ENCODE measurements at regions not wholly inside any gene's neighbourhood (a gene's known extent, or its start where the extent isn't known, plus 50 kb on each side); places are given as distances from the start of the nearest gene placed in this dataset.

DNA sequence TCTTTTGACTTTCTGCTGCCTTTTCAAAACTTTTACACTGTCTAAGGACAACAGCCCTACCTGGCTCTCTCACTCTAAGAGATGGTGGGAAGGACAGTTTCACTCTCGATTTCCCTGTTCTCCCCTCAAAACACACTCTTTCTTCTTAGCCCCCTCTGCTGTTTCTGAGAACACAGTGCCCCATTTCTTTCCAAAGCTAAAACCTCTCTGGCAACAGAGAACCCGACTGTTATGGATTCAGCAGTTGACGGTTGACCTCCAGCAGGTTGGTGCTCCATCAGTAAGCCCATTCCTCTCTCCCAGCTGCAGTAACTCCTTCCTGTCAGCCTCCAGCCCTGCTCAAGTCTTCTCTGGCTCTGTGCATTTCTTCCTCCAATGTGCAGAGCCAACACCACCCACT is 88.2 kb upstream of the ABCD3 start:
- WGBS, 2 donors: 36 to 61% methylated on average over 3 of the region's 3 CpGs
- intact Hi-C loops (cut with DNase I; ENCODE audit: low total_unique reads): no loop called here
- no peak for TF ChIP-seq CTCF (IDR thresholded peaks at IDR 0.05)
- TF ChIP-seq POLR2A (IDR thresholded peaks at IDR 0.05): no peak
- DNase-seq (ENCODE audit: low spot score in 2 of 2): no peak
- no peak overlapping the region for H3K4me3 ChIP-seq (ENCODE audit: low read depth, poor library complexity, severe bottlenecking)

- no peak for TF ChIP-seq POLR2A (IDR thresholded peaks at IDR 0.05)
- no peak for TF ChIP-seq CTCF (IDR thresholded peaks at IDR 0.05)
- intact Hi-C loops (cut with DNase I; ENCODE audit: low total_unique reads): no loop called here
- no peak overlapping the region for H3K4me3 ChIP-seq (ENCODE audit: low read depth, poor library complexity, severe bottlenecking)
- DNase-seq (ENCODE audit: low spot score in 2 of 2): no peak
- WGBS, 2 donors: 92 to 96% methylated on average over 4 of the region's 4 CpGs
Observed at GRCh38 chr1:94329276-94329675, 88.9 kb upstream of the ABCD3 start.

DNA sequence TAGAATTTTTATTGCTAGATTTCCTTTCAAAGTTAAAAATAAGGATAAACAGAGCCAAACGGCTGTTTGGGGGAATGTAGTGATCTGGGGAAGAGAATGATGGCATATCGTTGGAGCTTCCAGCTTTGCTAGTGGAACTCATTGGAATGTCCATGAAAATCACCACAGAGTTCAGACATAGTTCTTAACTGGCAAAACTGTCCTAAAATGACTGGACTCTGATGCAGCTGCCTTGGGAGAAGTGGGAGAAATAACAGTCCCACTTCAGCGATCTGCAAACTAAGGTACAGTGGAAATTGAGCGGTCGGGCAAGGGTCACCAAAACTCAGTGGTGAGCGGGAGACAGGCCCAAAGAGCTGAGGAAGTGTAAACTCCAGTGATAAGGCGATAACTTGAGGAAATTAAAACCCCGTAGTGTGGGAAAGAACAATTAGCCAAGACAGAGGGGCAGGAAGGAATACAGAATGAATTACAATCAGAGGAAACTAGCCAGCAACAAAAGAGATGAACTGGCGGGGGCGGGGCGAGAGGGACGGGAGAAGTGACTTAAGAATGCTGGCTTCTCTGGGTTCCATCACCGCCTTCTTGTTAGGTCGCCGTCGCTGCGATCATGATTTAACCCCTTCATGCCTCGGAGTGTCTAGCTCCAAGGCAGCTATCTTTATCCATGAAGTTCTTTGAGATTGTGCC is 89.8 kb upstream of the ARHGAP29 start:
- TF ChIP-seq CTCF (IDR thresholded peaks at IDR 0.05): no peak
- TF ChIP-seq POLR2A (IDR thresholded peaks at IDR 0.05): no peak
- peak; percentile 47 to 91 for DNase-seq (ENCODE audit: low spot score in 2 of 2)
- WGBS, 2 donors: 27 to 32% methylated on average over 18 of the region's 18 CpGs
- intact Hi-C loops (cut with DNase I; ENCODE audit: low total_unique reads): no loop called here
- no peak overlapping the region for H3K4me3 ChIP-seq (ENCODE audit: low read depth, poor library complexity, severe bottlenecking)

DNA sequence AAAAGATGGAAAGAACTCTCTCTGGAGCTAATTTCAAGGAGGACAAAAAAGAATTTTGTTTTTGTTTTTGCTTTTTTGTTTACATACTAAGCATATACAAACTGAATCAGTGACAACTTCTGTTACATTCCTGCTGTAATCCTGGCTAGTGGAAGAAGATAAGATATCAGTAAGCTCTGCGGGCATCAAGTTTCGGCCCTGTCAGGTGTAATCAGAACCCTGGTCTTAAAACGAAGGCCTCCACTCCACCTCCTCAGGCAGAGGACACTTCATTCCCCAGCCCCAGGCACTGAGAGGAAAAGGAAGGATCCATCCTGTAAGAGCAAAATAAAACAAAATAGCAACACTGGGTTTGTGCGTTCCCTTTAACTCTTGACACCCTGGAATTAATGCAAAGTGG is 88.9 kb upstream of the ARHGAP29 start:
- TF ChIP-seq CTCF (IDR thresholded peaks at IDR 0.05) (no peak), POLR2A (IDR thresholded peaks at IDR 0.05) (no peak)
- no peak for DNase-seq (ENCODE audit: low spot score in 2 of 2)
- intact Hi-C loops (cut with DNase I; ENCODE audit: low total_unique reads): no loop called here
- H3K4me3 ChIP-seq (ENCODE audit: low read depth, poor library complexity, severe bottlenecking): no peak overlapping the region
- WGBS, 2 donors: 41 to 46% methylated on average over 4 of the region's 4 CpGs

- no peak overlapping the region for H3K4me3 ChIP-seq (ENCODE audit: low read depth, poor library complexity, severe bottlenecking)
- no peak for DNase-seq (ENCODE audit: low spot score in 2 of 2)
- intact Hi-C loops (cut with DNase I; ENCODE audit: low total_unique reads): no loop called here
- TF ChIP-seq POLR2A (IDR thresholded peaks at IDR 0.05): no peak
- no peak for TF ChIP-seq CTCF (IDR thresholded peaks at IDR 0.05)
- 14 to 18% methylated on average over 5 of the region's 5 CpGs for WGBS, 2 donors
Observed at GRCh38 chr1:94325377-94326302, 88.3 kb upstream of the ARHGAP29 start.
